ENCODE measurements at regions not wholly inside any gene's neighbourhood (a gene's known extent, or its start where the extent isn't known, plus 50 kb on each side); places are given as distances from the start of the nearest gene placed in this dataset.

- TF ChIP-seq, protein P1, sequence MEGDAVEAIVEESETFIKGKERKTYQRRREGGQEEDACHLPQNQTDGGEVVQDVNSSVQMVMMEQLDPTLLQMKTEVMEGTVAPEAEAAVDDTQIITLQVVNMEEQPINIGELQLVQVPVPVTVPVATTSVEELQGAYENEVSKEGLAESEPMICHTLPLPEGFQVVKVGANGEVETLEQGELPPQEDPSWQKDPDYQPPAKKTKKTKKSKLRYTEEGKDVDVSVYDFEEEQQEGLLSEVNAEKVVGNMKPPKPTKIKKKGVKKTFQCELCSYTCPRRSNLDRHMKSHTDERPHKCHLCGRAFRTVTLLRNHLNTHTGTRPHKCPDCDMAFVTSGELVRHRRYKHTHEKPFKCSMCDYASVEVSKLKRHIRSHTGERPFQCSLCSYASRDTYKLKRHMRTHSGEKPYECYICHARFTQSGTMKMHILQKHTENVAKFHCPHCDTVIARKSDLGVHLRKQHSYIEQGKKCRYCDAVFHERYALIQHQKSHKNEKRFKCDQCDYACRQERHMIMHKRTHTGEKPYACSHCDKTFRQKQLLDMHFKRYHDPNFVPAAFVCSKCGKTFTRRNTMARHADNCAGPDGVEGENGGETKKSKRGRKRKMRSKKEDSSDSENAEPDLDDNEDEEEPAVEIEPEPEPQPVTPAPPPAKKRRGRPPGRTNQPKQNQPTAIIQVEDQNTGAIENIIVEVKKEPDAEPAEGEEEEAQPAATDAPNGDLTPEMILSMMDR (IDR thresholded peaks at IDR 0.05) = no peak
- TF ChIP-seq POLR2A (IDR thresholded peaks at IDR 0.05) = no peak
Measured at GRCh38 chr2:16398486-16399043, 267.1 kb downstream of the CYRIA start.

Measured in thyroid gland (tissue), 4 donors.